ENCODE measurements at regions not wholly inside any gene's neighbourhood (a gene's known extent, or its start where the extent isn't known, plus 50 kb on each side); places are given as distances from the start of the nearest gene placed in this dataset.

DNA sequence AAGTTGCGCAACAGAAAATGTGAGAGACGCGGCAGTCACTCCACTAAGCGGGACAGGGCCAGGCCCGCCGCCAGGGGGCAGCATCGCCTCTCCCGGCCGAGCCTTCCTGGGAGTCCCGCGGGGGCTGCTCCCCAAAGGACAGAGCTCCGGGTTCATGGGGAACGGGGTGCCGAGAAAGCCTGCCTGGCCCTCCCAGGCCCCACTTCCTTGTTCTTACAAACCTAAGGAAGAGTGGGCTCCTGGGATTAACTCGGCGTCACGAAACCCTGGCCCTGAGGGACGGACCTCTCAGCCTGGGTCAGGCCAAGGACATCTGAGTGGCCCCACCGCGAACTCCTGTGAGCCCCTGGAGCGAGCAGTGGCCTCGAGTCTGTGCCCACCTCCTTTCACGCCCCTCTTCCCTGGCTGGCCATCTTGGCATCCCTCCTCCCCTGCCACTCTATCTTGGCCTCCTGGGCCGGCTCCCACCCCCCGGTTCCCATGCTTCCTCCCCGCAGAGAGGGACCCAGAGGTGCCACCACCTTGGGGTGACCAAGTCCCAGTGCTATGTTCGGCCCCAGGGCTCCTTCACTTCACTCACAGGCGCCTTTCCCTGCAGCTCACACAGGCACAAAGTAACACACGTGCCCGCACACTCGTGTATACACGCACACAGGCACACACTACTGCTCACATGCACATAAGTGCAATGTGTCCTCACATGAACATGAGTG is 99.9 kb upstream of the FGF3 start:
- peak; percentile 39 for DNase-seq

DNA sequence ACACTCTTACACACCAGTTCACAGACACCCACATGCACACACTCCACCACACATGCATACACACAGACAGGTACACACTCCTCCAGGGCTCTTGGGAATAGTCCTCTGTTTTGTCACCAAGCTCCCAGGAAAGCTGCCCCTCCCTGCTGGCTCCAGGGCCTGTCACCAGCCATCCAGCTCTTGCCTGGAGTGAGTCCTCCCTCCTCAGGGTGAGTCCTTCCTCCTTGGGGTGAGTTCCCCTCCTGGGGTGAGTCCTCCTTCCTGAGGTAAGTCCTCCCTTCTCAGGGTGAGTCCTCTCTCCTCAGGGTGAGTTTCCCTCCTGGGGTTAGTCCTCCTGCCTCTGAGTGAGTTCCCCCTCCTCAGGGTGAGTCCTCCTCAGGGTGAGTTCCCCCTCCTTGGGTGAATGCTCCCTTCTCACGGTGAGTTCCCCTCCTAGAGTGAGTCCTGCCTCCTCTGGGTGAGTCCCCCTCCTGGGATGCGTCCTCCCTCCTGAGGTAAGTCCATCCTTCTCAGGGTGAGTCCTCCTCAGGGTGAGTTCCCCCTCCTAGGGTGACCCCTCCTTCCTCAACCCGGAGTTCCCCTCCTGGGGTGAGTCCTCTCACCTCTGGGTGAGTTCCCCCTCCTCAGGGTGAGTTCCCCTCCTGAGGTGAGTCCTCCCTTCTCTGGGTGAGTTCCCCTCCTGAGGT is 100.6 kb upstream of the FGF3 start:
- DNase-seq: no peak

DNA sequence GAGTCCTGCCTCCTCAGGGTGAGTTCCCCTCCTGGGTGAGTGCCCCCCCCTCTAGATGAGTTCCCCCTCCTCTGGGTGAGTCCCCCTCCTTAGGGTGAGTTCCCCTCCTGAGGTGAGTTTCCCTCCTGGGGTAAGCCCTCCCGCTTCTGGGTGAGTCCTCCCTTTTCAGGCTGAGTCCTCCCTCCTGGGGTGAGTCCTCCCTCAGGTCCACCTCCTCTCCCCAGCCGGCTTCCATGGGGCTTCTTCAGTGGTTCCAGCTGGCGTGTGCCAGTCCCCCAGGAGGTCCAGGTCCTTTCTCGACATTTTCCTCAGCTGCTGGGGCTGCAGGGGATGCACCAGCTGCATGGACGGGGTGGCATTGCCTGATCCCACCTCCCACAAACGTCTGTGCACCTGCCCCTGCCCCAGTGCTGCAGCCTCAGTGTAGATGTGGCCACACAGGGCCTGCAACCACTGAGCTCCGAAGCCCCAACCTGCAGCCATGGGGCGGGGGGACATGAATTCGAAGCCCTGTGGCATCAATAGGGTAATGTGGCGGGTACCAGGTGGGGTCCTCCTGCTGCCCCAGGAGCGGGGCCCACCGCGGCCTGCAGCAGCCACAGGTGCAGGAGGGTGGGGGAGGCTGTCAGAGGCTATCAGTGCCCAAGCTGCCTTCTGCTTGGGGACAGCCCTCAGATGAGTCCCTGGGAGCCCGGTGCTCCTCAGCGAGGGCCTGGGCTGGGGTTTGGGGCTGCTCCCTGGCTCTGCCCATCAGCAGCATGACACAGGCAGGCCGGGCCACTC is 101.3 kb upstream of the FGF3 start:
- DNase-seq: no peak

GRCh38 chr11:69921128-69922014 is 102.2 kb upstream of the FGF3 start:
- no peak for DNase-seq

GRCh38 chr11:69922015-69922595 is 102.9 kb upstream of the FGF3 start:
- no peak for DNase-seq

GRCh38 chr11:69922596-69923111 is 103.4 kb upstream of the FGF3 start:
- DNase-seq: no peak

DNA sequence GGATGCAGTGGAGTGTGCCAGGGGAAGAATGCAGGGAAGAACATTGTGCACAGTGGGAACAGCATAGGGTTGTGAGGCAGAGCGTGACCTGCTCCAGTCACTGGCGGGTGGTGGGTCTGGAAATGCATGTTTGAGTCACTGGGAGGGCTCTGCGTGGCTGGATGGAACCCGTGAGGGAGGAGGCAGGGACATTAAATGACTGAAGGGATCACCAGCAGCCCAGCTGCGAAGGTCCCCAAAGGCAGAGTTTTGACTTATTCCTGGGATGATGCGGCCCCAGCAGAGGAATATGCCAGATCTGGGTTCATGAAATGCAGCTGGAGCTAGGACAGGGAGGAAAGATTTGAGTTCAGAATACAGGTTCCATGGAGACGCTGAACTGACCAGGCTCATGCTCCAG is 104.0 kb upstream of the FGF3 start:
- no peak for DNase-seq

GRCh38 chr11:69923641-69924307 is 104.6 kb upstream of the FGF3 start:
- no peak for DNase-seq

GRCh38 chr11:69924308-69925161 is 105.3 kb upstream of the FGF3 start:
- DNase-seq: no peak

- no peak for DNase-seq
These were observed 106.4 kb upstream of the FGF3 start for GRCh38 chr11:69925366-69926196.

GRCh38 chr11:69926376-69927050 is 107.3 kb upstream of the FGF3 start:
- DNase-seq: no peak

DNA sequence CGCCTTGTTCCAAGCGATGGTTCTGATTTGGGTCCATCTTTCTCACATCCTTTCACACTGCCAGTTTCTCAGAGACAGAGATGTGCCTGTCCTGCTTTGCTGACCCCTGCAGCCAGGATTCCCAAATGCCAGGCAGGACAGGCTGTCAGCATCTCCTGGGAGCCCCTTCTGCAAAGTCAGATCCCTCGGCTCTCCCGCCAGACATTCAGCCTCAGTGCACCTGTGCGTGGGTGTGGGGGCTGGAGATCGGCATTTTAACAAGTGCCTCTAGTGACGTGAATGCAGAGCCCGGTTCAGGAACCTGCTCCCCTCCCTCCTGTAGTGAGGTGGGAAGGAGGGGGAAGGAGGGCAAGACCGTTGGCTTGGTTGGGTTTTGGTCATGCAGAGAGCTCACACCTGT is 108.9 kb upstream of the FGF3 start:
- no peak for DNase-seq

GRCh38 chr11:69928975-69929374 is 109.8 kb upstream of the FGF3 start:
- no peak for DNase-seq

DNA sequence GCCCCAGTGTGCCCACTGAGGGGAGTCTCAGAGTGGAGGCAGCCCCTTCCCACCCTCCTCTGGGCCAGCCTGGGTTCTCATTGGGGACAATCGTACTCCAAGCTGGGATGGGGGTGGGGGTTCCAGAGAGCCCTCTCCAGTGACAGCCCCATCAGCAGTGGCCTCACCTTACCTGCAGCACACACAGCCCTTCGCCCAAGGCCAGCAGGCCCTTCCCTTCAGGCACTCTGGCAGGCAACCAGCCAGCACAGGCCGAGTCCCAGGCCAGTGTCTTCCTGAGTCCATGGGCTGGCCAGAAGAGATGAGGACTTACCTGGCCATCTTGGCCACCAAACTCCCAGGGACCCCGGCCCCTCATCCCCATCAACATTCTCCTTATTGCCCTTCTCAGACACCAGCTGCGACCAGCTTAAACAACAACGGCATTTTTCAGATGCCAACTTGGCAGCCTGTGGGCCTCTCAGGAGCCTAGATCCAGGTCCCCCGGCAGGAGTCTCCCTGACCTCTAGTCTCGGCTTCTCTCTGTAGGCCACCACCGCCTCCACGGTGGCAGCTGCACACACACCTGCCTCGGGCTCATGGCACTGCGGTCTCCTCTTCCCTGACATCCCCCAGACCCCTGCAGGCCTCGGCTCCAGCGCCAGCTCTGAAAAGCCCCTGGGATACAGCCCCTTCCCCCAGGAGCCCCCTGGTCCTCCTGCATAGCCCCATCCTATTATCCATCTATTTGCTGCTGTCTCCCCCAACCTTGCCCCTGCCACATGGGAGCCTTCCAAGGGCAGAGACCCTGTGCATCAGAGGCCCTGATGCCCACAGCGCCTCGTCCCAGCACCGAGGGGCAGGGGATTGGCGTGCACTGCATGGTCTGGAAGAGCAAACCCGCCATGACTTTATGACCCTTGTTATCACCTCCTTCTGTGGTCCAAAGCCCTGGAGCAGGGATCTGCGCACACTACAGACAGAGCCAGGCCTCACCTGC is 111.2 kb upstream of the FGF3 start:
- no peak for DNase-seq

GRCh38 chr11:69931060-69931910 is 112.1 kb upstream of the FGF3 start:
- DNase-seq: no peak

DNA sequence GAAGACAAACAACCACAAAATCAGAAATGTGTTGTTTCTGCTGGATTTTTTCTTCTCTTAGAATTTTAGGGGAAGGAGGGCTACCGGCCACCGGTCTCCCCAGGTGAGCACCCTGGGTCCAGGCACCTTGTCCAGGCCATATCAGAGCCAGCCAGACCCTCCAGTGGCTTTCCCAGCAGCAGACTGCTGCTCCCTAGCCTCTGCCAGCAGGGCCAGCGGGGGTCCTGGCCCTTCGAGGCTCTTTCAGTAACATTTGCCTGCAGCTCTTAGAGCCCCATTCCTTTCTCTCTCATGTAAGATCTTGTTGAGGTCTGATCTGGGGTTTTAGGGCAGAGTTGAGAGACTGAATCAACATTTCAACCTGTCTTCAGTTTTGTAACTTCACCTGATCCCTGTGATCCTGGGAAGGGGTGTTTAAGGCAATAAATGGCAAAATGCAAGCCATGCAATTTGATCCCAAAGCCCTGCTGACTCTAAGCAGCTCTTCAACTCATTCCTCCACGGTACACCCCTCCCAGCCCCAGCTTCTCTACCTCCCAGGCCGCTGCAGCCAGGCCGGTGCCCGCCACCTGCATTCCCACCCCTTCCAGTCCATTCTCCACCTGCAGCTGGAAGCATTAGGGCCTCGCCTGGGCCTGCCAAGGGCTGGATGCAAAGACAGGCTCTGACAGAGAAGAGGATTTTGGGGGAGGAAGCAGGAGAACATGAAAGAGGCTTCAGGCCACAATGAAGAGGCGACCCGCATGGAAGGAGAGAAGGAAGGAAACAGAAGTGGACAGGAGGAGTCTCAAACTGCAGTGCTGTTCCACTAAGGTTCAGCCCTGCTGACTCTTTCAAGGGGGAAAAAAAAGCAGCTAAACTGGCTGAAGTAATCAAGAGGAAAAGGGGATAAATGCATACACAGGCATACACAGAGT is 113.0 kb upstream of the FGF3 start:
- no peak for DNase-seq

Data from activated effector memory CD4-positive, alpha-beta T cell treated with Interleukin-2 at 50 U/mL for 16 hours (primary cell).